MG63 (cell line): ENCODE measurements at regions not wholly inside any gene's neighbourhood (a gene's known extent, or its start where the extent isn't known, plus 50 kb on each side); places are given as distances from the start of the nearest gene placed in this dataset.

Experiments used
- DNase-seq: peaks from one replicate; pipeline ENCODE4 v3.0.0-alpha.2; 2020
- H3K27me3 ChIP-seq: fragments of 250-450 bp; sonication (Bioruptor Pico); 2 replicates; pipeline ENCODE4 v1.5.1; 2020; ENCODE audit warnings: mild to moderate bottlenecking, moderate library complexity
- H3K36me3 ChIP-seq: fragments of 250-450 bp; sonication (Bioruptor Pico); 2 replicates; pipeline ENCODE4 v1.5.1; 2020; ENCODE audit warnings: mild to moderate bottlenecking, moderate library complexity
- H3K4me3 ChIP-seq: fragments of 250-450 bp; sonication (Bioruptor Pico); 2 replicates; pipeline ENCODE4 v1.5.1; 2020; ENCODE audit warnings: mild to moderate bottlenecking, moderate library complexity
- H3K9me3 ChIP-seq: fragments of 250-450 bp; sonication (Bioruptor Pico); 2 replicates; pipeline ENCODE4 v1.5.1; 2020; ENCODE audit warnings: mild to moderate bottlenecking, moderate library complexity

- no peak for DNase-seq
- H3K9me3 ChIP-seq: no peaks in the 10 kb centered on the region
- H3K4me3 ChIP-seq: no peak overlapping the region
- no peaks in the 10 kb centered on the region for H3K27me3 ChIP-seq
- H3K36me3 ChIP-seq: no peaks in the 10 kb centered on the region
Measured at GRCh38 chr5:155906046-155906445, 420.9 kb upstream of the SGCD start.

- no peak for DNase-seq
- H3K4me3 ChIP-seq: no peak overlapping the region
- no peaks in the 10 kb centered on the region for H3K36me3 ChIP-seq
- H3K9me3 ChIP-seq: no peaks in the 10 kb centered on the region
- peaks cover 6% of the 10 kb centered on the region; the same call in 1 of the 2 replicates for H3K27me3 ChIP-seq
Measured at GRCh38 chr5:155908543-155908942, 418.4 kb upstream of the SGCD start.

GRCh38 chr5:155912291-155912690 lies 414.7 kb upstream of the SGCD start:
- Histone ChIP-seq H3K4me3 (no peak overlapping the region), H3K36me3 (no peaks in the 10 kb centered on the region), H3K9me3 (no peaks in the 10 kb centered on the region), H3K27me3 (peaks cover 6% of the 10 kb centered on the region)
- no peak for DNase-seq

- Histone ChIP-seq H3K27me3 (peaks cover 6% of the 10 kb centered on the region), H3K36me3 (no peaks in the 10 kb centered on the region), H3K4me3 (no peak overlapping the region), H3K9me3 (no peaks in the 10 kb centered on the region)
- DNase-seq: no peak
Measured at GRCh38 chr5:155914766-155915165, 412.2 kb upstream of the SGCD start.

- no peak for DNase-seq
- H3K4me3 ChIP-seq: no peak overlapping the region
- no peaks in the 10 kb centered on the region for H3K9me3 ChIP-seq
- peaks cover 6% of the 10 kb centered on the region for H3K27me3 ChIP-seq
- H3K36me3 ChIP-seq: no peaks in the 10 kb centered on the region
Measured at GRCh38 chr5:155915601-155916000, 411.4 kb upstream of the SGCD start.

GRCh38 chr5:155919126-155919525 lies 407.8 kb upstream of the SGCD start:
- Histone ChIP-seq H3K27me3 (no peaks in the 10 kb centered on the region; the same call in 1 of the 2 replicates), H3K9me3 (no peaks in the 10 kb centered on the region), H3K4me3 (no peak overlapping the region), H3K36me3 (no peaks in the 10 kb centered on the region)
- DNase-seq: no peak

GRCh38 chr5:155919725-155920124 lies 407.2 kb upstream of the SGCD start:
- H3K9me3 ChIP-seq: no peaks in the 10 kb centered on the region
- DNase-seq: no peak
- no peak overlapping the region for H3K4me3 ChIP-seq
- H3K27me3 ChIP-seq: no peaks in the 10 kb centered on the region; the same call in 1 of the 2 replicates
- no peaks in the 10 kb centered on the region for H3K36me3 ChIP-seq

GRCh38 chr5:155921621-155922020 lies 405.3 kb upstream of the SGCD start:
- DNase-seq: no peak
- Histone ChIP-seq H3K27me3 (no peaks in the 10 kb centered on the region), H3K9me3 (no peaks in the 10 kb centered on the region), H3K4me3 (no peak overlapping the region), H3K36me3 (no peaks in the 10 kb centered on the region)

GRCh38 chr5:155923784-155924183 lies 403.2 kb upstream of the SGCD start:
- DNase-seq: no peak
- no peaks in the 10 kb centered on the region for H3K9me3 ChIP-seq
- no peaks in the 10 kb centered on the region for H3K27me3 ChIP-seq
- H3K4me3 ChIP-seq: no peak overlapping the region
- H3K36me3 ChIP-seq: no peaks in the 10 kb centered on the region

GRCh38 chr5:155926031-155926430 lies 400.9 kb upstream of the SGCD start:
- no peaks in the 10 kb centered on the region for H3K36me3 ChIP-seq
- no peak for DNase-seq
- H3K4me3 ChIP-seq: no peak overlapping the region
- H3K9me3 ChIP-seq: no peaks in the 10 kb centered on the region
- no peaks in the 10 kb centered on the region for H3K27me3 ChIP-seq

GRCh38 chr5:155926766-155927165 lies 400.2 kb upstream of the SGCD start:
- no peak for DNase-seq
- H3K36me3 ChIP-seq: no peaks in the 10 kb centered on the region
- H3K4me3 ChIP-seq: no peak overlapping the region
- no peaks in the 10 kb centered on the region for H3K27me3 ChIP-seq
- no peaks in the 10 kb centered on the region for H3K9me3 ChIP-seq

- no peaks in the 10 kb centered on the region for H3K36me3 ChIP-seq
- H3K4me3 ChIP-seq: no peak overlapping the region
- H3K27me3 ChIP-seq: no peaks in the 10 kb centered on the region
- H3K9me3 ChIP-seq: no peaks in the 10 kb centered on the region
- DNase-seq: no peak
Measured at GRCh38 chr5:155929112-155929511, 397.9 kb upstream of the SGCD start.

- no peak for DNase-seq
- Histone ChIP-seq H3K9me3 (no peaks in the 10 kb centered on the region), H3K4me3 (no peak overlapping the region), H3K36me3 (no peaks in the 10 kb centered on the region), H3K27me3 (no peaks in the 10 kb centered on the region)
Measured at GRCh38 chr5:155934964-155935363, 392.0 kb upstream of the SGCD start.

GRCh38 chr5:155935723-155936122 lies 391.2 kb upstream of the SGCD start:
- no peaks in the 10 kb centered on the region for H3K27me3 ChIP-seq
- H3K9me3 ChIP-seq: no peaks in the 10 kb centered on the region
- no peak for DNase-seq
- no peak overlapping the region for H3K4me3 ChIP-seq
- no peaks in the 10 kb centered on the region for H3K36me3 ChIP-seq

GRCh38 chr5:155936520-155937406 lies 390.2 kb upstream of the SGCD start:
- Histone ChIP-seq H3K4me3 (no peak overlapping the region), H3K36me3 (no peaks in the 10 kb centered on the region), H3K27me3 (no peaks in the 10 kb centered on the region), H3K9me3 (no peaks in the 10 kb centered on the region)
- no peak for DNase-seq

- Histone ChIP-seq H3K27me3 (no peaks in the 10 kb centered on the region), H3K9me3 (no peaks in the 10 kb centered on the region), H3K4me3 (no peak overlapping the region), H3K36me3 (no peaks in the 10 kb centered on the region)
- no peak for DNase-seq
Measured at GRCh38 chr5:155938051-155938450, 388.9 kb upstream of the SGCD start.

GRCh38 chr5:155941340-155941739 lies 385.6 kb upstream of the SGCD start:
- Histone ChIP-seq H3K36me3 (no peaks in the 10 kb centered on the region), H3K27me3 (no peaks in the 10 kb centered on the region), H3K9me3 (no peaks in the 10 kb centered on the region), H3K4me3 (no peak overlapping the region)
- no peak for DNase-seq
